ENCODE measurements at regions not wholly inside any gene's neighbourhood (a gene's known extent, or its start where the extent isn't known, plus 50 kb on each side); places are given as distances from the start of the nearest gene placed in this dataset.

GRCh38 chr15:96553451-96553850 lies 223.0 kb downstream of the NR2F2 start:
- TF ChIP-seq ARID2 (IDR thresholded peaks at IDR 0.05) (no peak), CTCF (IDR thresholded peaks at IDR 0.05 in 2 of 3, conservative IDR thresholded peaks at IDR 0.05 in 1 of 3; ENCODE audit: insufficient read depth in 2 of 3, low read depth in 1 of 3, low read length in 3 of 3) (no peak), TAF7 (tag; IDR thresholded peaks at IDR 0.05) (no peak), REST (IDR thresholded peaks at IDR 0.05; ENCODE audit: borderline replicate concordance) (no peak), REST (CRISPR knock-in tag; IDR thresholded peaks at IDR 0.05; ENCODE audit: low read depth) (no peak), FOXJ3 (CRISPR knock-in tag; IDR thresholded peaks at IDR 0.05) (no peak)

All from K562 (cell line).